ENCODE measurements at regions not wholly inside any gene's neighbourhood (a gene's known extent, or its start where the extent isn't known, plus 50 kb on each side); places are given as distances from the start of the nearest gene placed in this dataset.
A peak's percentile ranks its signal among the peaks of the same experiment; 100 is the strongest.

DNA sequence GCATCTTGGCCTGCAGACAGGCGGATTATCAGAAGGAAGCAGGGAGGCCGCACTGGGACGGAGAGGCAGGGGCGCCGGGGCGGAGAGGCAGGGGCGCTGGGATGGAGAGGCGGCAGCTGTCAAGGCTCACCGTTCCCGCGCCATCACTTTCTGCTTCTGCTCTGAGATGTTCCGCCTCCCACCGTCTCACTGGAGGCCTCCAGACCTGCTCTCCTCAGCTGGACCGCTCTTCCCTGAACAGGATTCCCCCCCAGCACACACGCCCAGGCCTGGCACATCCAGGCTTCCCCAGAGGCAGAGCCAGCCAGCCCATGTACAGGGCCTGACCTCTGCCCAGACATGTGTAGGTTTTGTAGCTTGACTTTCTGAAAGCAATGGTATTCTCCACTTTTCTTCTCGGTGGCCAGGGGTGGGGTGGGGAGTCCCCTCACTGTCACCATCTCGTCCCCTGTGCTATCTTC lies 84.1 kb downstream of the RIPK4 start:
- no peak for DNase-seq (ENCODE audit: low read depth)
- TF ChIP-seq CTCF (IDR thresholded peaks at IDR 0.05; ENCODE audit: insufficient read depth, low read length) = no peak

GRCh38 chr21:41681939-41682718 lies 84.7 kb downstream of the RIPK4 start:
- no peak overlapping the region for H3K4me3 ChIP-seq (ENCODE audit: low read depth, low read length)
- no peak for TF ChIP-seq CTCF (IDR thresholded peaks at IDR 0.05; ENCODE audit: insufficient read depth, low read length)
- no peak for DNase-seq (ENCODE audit: low read depth)

More for the DNA sequence above, 84.1 kb downstream of the RIPK4 start:
- no peak overlapping the region for H3K4me3 ChIP-seq (ENCODE audit: low read depth, low read length)

DNA sequence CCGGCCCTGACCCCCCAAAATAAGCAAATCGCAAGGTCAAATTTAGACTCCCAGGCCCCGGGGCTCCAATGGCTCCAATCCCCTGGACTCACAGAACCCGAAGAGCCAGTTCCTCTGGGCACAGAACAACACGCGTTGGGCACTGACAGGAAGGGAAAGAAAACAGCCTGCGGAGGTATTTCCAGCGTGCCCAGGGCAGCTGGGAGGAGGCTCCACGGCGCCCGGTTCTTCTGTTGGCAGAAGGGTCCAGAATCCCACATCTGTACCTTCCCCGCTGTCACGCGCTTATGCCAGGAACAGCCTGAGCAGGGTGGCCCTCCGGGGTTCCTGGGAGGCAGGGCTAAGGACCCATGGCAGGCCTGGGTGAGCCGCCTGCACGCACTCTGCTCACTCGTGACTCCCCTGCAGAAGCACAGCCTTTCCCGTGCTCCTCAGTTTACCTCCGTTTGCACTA lies 85.5 kb downstream of the RIPK4 start:
- DNase-seq (ENCODE audit: low read depth) = no peak
- TF ChIP-seq CTCF (IDR thresholded peaks at IDR 0.05; ENCODE audit: insufficient read depth, low read length) = no peak
- no peak overlapping the region for H3K4me3 ChIP-seq (ENCODE audit: low read depth, low read length)

DNA sequence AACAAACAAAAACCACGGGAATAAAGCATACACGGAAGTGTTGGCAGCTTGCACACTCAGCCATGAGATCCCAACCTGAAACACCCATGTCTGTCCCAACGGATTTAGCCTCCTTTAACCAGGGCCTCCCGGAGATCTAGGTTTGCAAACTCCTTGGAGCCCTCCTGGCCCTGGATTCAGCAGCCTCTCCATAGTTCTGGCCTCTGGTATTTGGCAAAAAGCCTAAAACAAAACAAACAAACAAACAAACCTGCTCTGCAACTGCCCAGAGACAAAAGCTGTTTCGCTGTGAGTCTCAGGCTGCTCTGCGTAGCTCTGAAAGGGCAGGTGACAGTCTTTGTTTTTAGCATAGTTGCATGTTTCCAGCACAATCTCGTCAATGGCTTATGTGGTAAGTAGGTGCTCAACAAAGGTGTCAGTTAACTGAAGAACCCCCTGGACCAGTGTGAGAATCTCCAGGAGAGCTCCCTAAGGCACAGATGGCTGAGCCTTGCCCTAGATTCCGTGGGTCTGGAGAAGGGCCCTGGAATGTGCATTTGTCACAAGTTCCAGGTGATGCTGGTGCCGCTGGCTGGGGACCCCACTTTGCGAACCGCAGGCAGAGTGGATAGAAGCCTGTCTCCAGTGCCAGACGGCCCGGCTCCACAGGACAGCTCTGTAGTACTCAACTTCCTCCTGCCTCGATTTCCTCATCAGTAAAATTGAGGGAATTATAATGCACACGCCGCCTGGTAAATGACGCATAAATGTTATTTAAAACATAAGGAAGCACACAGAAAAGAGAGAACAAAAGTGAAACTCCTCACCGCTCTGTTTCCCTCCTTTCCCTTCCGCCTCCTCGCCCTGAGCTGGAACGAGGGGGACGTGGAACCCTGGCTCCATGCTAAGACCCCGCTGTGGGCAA lies 86.2 kb downstream of the RIPK4 start:
- no peak for DNase-seq (ENCODE audit: low read depth)
- no peak for TF ChIP-seq CTCF (IDR thresholded peaks at IDR 0.05; ENCODE audit: insufficient read depth, low read length)
- H3K4me3 ChIP-seq (ENCODE audit: low read depth, low read length) = no peak overlapping the region

- peak; percentile 97 for DNase-seq (ENCODE audit: low read depth)
- H3K4me3 ChIP-seq (ENCODE audit: low read depth, low read length) = no peak overlapping the region
- TF ChIP-seq CTCF (IDR thresholded peaks at IDR 0.05; ENCODE audit: insufficient read depth, low read length) = no peak
These were observed 87.9 kb downstream of the RIPK4 start for GRCh38 chr21:41678924-41679318.

DNA sequence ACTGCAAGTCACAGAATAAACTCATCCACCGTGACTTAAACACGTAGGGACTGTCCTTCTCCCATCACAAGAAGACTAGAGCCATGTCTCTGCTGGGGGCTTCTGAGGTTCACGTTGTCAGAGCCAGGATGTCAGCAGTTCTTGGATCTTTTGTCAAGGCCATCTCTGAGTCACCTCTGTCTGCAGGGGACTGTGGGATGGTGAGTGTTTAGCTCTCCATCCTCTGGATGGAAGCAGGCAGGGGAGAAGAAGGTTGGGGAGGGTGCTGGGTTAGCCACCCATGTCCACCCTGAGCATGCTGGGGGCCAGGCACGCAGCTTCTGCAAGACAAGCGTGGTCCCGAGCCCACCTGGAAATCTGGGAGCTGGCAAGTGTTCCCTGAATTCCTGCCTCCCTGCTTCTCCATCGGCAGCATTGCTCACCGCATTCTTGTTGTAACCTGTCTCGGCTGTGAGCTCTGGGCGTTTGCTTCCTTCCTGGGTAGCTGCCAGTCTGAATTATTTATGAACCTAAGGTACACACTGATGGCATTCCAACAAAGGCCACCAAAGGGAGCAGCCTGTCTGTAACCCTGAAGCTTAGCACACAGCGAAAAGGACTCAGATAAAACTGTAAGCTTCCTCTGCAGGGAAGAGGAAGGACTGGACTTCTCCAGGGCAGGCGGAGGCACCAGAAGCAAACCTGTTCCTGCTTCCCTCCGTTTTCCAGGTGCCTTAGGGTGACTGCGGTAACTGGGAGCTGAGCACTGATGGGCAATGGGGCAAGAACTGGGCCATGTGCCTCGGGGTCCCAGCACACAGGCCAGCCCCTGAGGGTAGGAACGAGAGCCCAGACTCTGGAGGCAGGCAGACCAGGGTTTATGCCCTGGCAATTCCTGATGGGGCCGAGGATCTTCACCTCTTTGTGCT lies 88.6 kb downstream of the RIPK4 start:
- TF ChIP-seq CTCF (IDR thresholded peaks at IDR 0.05; ENCODE audit: insufficient read depth, low read length) = no peak
- H3K4me3 ChIP-seq (ENCODE audit: low read depth, low read length) = no peak overlapping the region
- DNase-seq (ENCODE audit: low read depth) = no peak
